ENCODE measurements at regions not wholly inside any gene's neighbourhood (a gene's known extent, or its start where the extent isn't known, plus 50 kb on each side); places are given as distances from the start of the nearest gene placed in this dataset.

GRCh38 chr5:62719061-62719720 is 140.6 kb downstream of the LRRC70 start:
- TF ChIP-seq CTCF (IDR thresholded peaks at IDR 0.05) (no peak), POLR2A (IDR thresholded peaks at IDR 0.05) (no peak)

Data from lower leg skin (tissue), 3 donors.